ENCODE measurements at regions not wholly inside any gene's neighbourhood (a gene's known extent, or its start where the extent isn't known, plus 50 kb on each side); places are given as distances from the start of the nearest gene placed in this dataset.

DNA sequence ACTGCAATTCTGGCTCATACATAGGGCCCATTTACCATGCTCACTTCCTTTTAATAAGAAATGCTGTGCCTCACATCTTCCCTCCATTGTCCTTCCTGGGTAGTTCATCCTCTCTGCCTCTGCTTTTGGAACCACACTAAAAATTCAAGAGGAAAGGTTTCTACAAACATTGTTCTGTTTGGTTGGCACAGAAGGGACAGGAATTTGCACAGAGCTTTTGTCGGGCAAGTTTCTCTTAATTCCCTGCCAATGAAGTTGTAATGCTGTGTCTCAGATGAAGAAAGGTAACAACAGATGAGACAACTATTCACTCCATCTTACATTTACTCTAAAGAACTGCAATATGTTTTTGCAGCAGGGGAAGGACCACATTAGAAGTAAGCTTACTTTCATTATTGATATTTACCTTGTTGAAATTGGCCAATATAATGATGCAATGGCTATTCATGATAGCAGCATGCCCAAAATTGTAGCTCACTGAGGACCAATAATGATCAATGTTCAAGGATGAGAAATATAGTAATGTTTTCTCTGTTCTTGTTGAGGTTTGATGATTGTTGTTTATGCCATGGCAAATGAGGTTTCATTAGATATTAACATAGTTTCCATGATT, 82.5 kb upstream of the HMHB1 start:
- no peak for DNase-seq

DNA sequence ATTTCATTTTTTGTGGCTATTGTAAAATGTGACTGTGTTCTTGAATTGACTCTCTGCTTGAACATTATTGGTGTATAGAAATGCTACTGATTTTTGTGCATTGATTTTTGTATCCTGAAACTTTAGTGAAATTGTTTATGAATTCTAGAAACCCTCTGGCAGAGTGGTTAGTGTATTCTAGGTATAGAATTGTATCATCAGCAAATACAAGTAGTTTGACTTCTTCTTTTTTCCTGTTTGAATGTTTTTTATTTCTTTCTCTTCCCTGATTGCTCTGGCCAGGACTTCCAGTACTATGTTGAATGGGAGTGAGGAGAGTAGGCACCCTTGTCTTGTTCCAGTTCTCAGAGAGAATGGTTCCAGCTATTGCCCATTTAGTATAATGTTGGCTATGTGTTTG, 88.8 kb upstream of the HMHB1 start:
- DNase-seq = no peak

DNA sequence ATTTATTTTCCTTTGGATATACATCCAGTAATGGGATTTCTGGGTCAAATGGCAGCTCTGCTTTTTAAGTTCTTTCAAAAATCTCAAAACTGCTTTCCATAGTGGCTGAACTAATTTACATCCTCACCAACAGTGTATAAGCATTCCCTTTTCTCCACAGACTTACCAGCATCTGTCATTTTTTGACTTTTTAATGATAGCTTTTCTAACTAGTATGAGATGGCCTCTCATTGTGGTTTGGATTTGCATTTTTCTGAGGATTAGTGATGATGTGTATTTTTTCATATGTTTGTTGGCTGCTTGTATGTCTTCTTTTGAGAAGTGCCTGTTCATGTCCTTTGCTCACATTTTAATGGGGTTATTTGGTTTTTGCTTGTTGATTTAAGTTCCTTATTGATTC, 90.0 kb upstream of the HMHB1 start:
- DNase-seq = no peak

DNA sequence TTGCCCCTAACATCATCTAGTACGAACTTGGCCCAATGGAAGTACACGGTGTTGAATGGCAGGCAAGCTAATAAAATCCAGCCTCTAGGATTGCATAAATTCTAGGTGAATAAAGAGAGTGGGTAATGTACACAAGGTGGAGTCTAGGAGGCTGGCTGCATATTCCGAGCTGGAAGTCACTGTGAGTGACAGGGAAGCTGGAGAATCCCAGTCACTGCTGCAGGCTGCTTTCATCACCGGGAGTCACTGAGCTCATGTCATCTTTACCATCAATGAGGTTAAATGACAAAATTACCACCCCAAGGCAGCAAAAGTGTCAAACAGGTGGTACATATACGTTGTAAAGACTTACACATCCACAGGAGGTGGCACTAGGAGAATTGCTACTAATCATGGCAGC, 91.3 kb upstream of the HMHB1 start:
- no peak for DNase-seq

DNA sequence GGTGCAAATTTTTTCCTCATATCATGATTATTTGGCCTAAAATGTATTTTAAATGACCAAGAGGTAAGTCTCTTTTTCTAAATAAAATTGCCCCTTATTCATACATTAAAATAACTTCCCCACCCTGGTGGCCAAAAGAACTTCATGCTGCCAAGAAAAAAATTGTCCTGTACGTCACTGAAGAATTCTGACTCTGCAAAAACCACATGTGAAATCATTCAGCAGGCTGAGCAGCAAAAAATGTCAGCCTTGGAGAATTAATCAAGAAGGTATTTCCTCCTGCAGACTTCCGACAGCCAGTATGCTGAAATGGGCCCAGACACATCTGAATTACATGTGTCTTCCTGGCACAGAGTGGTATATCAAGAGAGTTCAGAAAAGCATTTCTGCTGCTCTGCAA, 94.6 kb upstream of the HMHB1 start:
- DNase-seq = no peak

DNA sequence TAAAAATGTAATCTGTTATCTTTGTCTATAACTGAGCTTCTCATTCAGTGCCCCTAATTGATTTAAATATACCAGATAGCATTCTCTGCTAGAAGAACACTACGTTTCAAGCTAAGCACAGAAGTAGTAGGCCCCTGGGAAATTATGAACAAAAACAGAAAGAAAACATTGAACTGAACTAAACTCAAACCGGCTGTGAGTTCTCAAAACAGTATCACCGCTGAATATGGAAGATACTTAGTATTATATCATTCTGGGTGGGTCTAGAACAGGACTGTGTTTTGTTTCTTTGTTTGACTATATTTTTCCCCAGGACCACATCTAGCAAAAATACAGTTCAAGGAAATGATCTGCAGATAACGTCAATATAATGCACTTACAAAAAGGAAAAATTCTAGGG, 95.1 kb upstream of the HMHB1 start:
- no peak for DNase-seq

DNA sequence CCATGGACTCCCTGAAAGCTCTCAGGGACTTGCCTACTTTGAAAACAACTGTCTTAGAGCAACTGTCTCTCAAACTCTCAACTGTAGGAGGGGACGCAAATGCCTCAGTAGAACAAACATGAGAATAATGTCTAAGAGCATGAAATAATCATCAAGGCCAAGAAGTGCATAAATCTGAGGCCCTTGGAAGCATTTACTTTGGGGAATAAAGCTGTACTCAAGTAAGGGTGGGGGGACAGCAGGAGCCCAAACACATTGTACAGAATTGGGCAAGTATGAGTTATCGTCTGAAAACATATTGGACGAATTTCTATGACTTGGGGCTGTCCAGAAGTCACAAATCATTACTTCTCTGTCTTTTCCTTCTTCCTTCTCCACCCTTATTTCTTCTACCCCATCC, 96.3 kb upstream of the HMHB1 start:
- DNase-seq = no peak

DNA sequence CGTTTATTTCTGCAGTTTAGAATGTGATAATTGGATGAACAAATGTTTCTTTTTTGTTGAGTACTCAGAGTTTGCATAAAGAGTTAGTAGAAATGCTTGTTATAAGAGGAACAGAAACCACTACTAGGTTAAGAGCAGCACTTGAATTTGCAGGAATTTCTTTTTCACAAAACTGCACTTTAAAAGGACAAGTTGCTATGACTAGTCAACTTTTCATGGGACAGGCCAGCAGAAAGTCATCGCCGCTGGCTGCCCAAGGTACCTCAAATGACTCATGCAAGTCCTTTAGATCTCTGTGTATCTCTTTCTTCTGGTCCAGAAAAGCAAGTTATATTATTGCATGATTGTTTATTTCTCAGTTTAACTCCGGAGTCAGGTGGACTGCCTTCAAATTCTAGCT, 97.3 kb upstream of the HMHB1 start:
- no peak for DNase-seq

DNA sequence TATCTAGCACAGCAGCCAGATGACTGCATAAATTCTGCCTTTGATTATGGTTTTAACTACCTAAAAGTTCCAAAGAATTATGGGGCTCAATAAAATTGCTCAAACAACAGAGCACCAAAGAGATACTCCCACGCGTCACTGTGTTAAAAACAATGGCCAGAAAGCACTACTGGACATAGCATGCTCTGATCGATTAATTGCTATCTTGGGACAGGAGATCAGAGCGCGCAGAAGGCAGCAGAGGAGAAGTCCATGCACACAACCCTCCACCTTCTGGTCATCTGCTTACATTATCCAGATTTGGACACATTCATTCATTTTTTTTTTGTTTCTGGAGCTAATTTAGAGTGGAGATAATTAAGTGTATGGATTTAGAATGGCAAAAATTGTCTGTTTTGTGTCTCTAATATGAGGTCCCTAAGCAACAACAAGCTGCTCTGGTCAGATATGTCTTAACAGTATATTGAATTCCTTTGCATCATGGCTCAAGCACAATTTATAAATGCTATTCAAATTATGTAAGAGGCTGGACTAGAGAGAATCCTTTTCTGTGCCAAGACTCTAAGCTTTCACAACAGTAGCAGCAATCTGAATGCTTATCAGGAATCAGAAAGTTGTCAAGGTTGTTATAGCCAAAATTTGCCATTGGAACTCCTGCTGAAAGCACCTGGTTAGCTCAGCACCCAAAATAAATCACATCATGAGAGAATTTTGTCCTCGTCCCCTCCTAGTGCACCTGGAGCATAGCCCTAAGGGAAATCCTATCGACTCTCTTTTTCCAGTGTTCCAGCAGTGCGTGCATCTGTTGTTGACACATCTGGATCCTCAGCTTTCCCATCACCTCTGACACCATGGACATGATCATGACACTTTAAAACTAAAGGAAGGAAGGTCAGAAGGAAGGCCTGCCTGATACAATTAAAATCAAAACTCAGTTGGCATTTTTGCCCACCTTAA, 98.6 kb upstream of the HMHB1 start:
- no peak for DNase-seq

DNA sequence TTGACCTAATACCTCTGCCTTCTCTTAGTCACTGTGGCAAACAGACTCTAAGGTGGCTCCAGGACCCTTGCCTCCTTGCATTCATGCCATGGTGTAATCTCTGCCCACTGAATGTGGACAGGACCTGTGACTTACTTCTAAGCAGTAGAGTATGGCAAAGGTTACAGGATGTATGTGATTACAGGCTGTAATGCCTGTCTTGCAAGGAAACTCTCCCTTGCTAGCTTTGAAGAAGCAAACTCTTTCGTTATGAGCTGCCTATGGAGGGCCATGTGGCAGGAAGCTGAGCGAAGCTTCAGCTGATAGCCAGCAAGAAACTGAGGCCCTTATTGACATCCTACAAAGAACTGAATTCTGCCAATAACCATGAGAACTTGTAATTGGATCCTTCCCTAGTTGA, 103.3 kb upstream of the HMHB1 start:
- no peak for DNase-seq

DNA sequence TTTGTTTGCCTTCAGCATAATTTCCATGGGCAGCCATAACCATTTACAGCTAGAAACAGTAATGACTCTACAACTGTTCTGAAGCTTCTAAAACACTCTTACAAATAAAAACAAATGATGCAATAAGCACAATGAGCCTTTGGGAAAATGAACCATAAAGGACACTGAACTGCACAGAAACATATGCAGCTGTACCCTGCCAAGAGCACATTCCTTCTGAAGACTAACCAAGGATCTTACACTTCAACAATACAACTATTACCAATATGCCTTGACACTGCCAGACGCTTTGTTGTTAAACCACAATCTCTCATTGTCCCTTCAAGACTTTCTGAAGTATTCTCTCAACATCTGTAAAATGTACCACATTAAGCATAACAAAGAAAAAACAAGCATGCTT, 104.2 kb upstream of the HMHB1 start:
- no peak for DNase-seq

DNA sequence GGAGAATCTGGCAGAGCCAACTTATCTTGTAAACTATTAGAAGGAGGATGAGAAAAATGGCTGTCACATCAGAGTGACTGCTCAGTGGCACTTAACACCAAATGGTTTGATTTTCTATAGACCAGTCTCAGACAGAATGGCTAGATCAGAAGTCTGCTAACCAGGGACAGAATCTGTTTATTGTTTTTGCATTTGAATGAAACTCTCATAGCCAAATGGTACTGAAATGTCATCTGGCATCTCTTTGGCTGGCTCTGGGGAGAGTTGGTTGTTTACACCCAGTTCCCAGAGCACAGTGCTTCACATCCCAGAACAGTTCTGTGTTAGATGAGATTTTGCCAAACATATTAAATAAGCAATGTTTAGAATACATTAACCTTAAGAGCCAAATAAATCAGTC, 106.6 kb upstream of the HMHB1 start:
- no peak for DNase-seq

DNA sequence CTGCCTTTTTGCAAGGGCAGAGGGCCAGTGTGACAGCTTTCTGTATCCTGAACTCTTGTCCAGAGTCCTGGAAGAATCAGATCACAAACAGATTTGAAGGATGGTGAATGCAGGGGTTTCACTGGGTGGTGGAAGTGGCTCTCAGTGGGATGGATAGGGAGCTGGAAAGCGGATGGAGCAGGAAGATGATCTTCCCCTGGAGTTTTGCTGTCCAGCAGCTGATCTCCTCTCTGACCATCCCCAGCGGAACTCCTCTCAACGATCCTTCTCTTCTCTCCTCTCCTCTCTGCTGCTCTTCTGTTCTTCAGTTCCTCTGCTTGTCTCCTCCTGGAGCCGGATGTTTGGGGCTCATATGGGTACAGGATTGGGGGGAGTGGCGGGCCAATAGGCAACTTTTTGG, 108.3 kb upstream of the HMHB1 start:
- no peak for DNase-seq

DNA sequence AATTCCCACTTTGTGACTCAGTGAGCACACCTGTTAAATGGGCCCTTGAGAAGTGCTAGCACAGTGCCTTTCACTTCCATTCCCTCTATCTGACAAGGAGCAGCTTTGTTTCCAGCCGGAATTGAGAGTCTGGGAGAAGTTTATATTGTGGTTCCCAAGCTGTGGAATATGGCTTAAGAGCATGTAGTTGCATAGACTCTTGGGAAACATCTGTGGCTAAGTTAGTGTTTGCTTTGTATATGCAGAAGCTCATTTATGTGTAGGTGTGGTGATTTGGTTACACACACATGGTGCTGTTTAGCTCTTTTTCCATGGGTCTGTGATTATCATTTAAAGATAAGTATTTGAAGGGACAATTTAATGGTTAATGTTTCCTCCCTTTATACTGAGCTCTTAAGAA, 110.5 kb upstream of the HMHB1 start:
- DNase-seq = no peak

DNA sequence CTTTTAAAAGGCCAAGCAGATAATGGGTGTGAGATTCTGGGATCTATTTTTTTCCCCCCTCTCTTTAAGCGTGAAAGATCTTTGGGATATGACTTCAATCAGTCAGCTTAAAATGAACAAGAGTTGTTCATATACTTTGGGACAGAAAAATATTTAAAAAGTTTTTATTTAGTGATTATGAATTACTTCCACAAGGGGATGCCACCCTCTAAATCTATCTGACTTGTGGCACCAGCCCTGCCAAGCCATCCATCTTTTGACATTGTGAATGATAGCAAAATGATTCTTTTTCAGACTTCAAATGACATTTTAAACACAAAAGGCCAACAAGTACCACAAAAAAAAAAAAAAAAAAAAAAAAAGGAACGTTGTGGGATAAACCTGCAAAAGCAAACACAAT, 111.0 kb upstream of the HMHB1 start:
- DNase-seq = no peak

DNA sequence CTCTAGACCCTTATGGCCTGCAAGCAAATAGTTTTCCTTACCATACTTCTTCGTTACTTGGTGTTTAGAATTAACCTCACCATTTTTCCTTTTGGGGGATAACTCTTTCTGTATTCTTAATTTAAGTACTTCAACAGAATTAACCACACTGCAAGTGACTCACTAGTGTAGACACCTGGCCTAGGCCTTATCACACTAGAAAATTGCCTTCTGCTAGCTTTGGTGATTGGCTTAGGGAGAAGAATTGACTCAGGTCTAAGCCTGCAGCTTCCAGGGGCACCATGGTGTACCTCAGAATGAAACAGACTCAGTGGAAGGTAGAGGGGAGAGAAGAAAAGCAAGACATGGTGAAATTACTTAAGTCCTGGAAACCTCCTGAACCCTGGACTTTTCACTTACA, 112.8 kb upstream of the HMHB1 start:
- no peak for DNase-seq

DNA sequence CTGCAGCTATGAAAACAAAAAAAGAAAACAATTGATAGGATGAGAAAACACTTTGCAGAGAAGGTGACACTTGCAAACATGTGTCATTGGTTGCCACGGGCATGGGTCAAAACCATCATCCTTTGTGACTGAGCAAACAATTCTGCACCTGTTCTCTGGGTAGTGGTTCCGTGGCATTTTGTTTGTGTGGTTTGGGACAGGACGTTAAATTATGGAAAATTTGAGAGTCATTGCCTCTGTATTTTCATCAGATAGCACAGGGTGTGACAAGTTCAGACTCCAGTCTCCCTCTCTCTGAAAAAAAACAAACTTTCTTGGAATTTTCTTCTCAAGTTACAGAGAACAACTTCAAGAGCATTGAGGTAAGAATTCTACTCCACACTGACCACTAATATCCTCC, 113.4 kb upstream of the HMHB1 start:
- DNase-seq = no peak

DNA sequence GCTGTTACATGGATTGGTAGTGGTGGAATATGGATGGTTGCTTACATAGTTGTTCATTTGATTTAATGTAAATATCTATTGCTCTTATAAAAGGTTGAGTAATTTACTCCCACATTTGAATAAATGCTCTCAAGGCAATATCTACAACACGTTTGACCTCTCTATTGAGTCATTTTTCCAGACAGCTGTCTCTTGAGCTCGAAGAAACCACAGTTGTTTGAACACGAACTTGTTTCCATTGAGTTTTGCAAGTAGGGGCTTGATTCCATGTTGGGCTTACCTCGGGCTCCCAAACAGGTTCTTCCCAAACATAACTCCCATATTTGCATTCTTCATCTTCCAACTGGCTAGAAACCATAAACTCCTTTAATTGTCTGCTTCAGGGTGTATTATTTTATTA, 115.0 kb upstream of the HMHB1 start:
- DNase-seq = no peak

DNA sequence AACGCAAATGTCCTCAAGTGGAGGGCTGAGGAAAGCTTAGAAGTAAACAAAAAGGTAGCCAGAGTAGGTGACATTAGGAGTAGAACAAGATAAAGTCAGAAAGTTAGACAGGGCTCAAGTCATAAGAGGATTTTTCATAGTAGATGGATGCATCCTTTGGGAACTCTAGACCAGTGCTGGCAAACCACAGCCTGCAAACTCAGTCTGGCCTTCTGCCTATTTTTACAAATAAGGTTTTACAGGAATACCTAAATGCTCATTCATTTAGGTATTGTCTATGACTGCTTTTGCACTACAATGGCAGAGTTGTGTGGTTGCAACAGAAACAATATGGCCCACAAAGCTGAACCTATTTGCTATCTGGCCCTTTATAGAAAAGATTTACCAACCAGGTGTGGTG, 116.0 kb upstream of the HMHB1 start:
- DNase-seq = no peak

DNA sequence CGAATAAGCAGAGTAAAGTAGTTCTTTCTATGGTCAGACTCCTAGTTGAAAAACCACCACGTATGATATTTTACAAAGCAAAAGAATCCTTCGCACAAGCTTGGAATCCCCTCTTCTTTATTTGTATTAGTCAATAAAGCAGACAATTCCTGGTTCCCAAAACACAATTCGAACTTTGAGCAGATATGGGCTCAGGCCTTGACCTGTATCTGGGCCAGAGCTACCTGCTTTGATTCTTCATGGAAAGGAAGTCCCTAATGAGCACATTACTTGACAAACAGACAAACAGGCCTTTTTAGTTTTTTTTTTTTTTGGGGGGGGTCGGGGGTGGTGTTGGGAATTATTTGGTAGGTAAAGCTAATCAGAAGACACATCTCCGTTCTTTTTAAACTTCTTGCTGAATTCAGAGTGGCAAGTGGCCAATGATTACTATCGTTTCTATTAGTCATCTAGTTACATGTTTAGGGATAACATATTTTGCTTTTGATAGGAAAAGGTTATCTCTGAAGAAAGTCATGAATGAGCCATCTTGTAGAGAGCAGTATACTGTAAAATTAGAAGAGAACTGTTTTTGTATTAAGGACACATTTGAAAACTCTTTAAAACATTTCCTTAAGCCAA, 116.6 kb upstream of the HMHB1 start:
- no peak for DNase-seq

DNA sequence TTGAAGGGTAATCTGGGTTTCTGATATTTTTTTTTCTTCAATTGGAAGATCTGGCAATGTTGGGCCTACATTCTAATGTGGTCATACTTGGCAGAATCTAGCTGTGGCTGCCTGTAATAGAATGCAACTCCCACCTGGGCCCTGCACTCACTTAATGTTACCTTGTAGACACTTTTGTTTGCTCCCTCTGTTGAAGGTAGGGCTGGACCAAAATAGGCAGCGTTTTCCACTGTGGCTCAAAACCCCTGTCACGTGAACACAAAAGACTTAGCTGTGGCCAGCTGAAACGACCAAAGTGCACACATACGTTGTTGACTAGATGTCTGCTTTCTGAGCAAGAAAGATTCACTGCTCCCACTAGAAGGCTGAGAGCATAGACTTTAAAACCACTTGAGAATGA, 117.6 kb upstream of the HMHB1 start:
- DNase-seq = no peak

DNA sequence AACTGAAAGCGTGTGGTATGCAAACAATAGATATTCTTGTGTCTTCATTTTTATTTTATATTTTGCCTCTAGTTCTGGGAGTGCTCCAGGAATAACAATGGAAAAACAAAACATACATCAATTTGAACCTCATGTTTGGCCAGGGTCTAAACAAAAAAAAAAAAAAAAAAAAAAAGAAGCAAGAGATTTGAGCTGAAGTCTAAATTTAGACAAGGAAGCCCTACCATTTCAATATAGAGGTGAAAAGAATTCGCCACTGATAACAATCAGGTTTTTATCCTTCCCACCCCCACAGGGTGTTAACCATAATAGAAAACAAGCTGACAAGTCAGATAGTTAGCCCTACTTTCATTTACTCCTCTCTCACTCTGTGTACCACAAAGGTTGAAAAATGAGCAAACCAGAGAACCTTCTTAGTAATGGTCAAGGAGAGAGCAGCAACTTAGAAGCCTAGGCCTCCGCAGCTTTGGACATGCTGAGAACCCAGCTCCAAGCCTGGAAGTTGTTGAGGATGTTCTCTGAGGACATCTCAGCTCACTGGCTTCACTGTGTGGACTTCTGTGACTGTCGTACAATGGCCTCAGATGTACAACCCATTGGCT, 118.2 kb upstream of the HMHB1 start:
- no peak for DNase-seq

DNA sequence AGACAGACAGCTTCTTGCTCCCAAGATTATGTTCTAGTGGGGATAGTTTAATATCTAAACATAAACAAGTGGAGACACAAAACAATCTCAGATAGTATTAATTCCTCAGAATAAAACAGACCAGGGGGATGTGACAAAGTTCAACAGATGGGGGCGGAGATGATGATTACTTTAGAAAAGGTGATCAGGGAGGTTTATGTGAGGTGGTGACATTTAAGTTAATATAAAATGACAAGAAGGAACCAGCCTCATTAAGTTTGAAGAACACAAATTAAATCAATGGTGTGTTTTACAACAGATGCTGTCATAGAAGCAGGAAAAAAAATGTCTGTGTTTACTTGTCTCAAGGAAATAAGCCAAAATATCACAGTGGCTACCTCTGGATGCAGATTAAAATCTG, 119.6 kb upstream of the HMHB1 start:
- DNase-seq = no peak

DNA sequence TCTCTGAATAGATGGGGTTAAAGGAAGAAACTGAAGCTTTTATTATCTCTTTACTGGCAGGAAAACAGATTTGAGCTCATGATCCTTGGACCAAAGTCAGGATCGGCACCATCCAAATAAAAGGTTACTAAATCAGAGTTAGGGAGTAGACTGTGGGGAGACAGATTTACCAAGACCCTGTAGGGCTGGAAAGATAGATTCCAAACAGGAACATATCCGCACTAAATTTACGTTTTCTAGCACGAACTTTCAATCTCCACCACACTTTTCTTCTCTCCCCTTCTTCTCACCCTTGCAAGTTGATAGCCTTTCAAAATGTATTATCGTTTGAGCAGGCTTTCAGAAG, 120.0 kb upstream of the HMHB1 start:
- no peak for DNase-seq
